Trophoblast cell (in vitro differentiated cells and primary cell): ENCODE measurements at regions not wholly inside any gene's neighbourhood (a gene's known extent, or its start where the extent isn't known, plus 50 kb on each side); places are given as distances from the start of the nearest gene placed in this dataset.
A peak's percentile ranks its signal among the peaks of the same experiment; 100 is the strongest.

Source experiments
- DNase-seq, 2 donors: peaks; one replicate each; pipeline ENCODE4 v3.0.0-alpha.2; 2016
- H2AFZ ChIP-seq: 2 replicates; pipeline ENCODE4 v1.6.1; 2013; ENCODE audit warnings: low read length, moderate library complexity, mild to moderate bottlenecking; ENCODE audit not compliant: insufficient read depth, poor library complexity
- H2AK5ac ChIP-seq: 2 replicates; pipeline ENCODE4 v1.6.1; 2013; ENCODE audit warnings: mild to moderate bottlenecking, low read length
- H2BK120ac ChIP-seq: 2 replicates; pipeline ENCODE4 v1.6.1; 2013; ENCODE audit warnings: low read length, mild to moderate bottlenecking, moderate library complexity; ENCODE audit not compliant: insufficient read depth, poor library complexity
- H2BK12ac ChIP-seq: 2 replicates; pipeline ENCODE4 v1.6.1; 2013; ENCODE audit warnings: mild to moderate bottlenecking, low read length, moderate library complexity
- H2BK5ac ChIP-seq: 2 replicates; pipeline ENCODE4 v1.6.1; 2013; ENCODE audit warnings: low read length, low read depth, moderate library complexity, mild to moderate bottlenecking; ENCODE audit not compliant: poor library complexity
- H3K14ac ChIP-seq: 2 replicates; pipeline ENCODE4 v1.6.1; 2013; ENCODE audit warnings: mild to moderate bottlenecking, low read length
- H3K18ac ChIP-seq: 2 replicates; pipeline ENCODE4 v1.6.1; 2013; ENCODE audit warnings: mild to moderate bottlenecking, low read length
- H3K23ac ChIP-seq: 2 replicates; pipeline ENCODE4 v1.6.1; 2013; ENCODE audit warnings: low read length
- H3K27ac ChIP-seq: 2 replicates; pipeline ENCODE4 v1.5.1; 2013; ENCODE audit warnings: low read depth, mild to moderate bottlenecking, inconsistent platforms, low read length, moderate library complexity
- H3K27me3 ChIP-seq: 2 replicates; pipeline ENCODE4 v1.6.1; 2013; ENCODE audit warnings: inconsistent platforms, mild to moderate bottlenecking, low read length, moderate library complexity; ENCODE audit not compliant: insufficient read depth
- H3K36me3 ChIP-seq, 2 experiments: 1 replicate in 1 of 2; 2 replicates in 1 of 2; pipeline ENCODE4 v1.6.1; 2013; ENCODE audit warnings: low read length in 2 of 2, mild to moderate bottlenecking in 2 of 2, moderate library complexity in 1 of 2; ENCODE audit not compliant: insufficient read depth in 2 of 2, control insufficient read depth in 1 of 2
- H3K4ac ChIP-seq: 2 replicates; pipeline ENCODE4 v1.6.1; 2013; ENCODE audit warnings: low read depth, mild to moderate bottlenecking, low read length, moderate library complexity
- H3K4me1 ChIP-seq, 2 experiments: 1 replicate in 1 of 2; 2 replicates in 1 of 2; pipeline ENCODE4 v1.6.1; 2013; ENCODE audit warnings: low read length in 2 of 2, mild to moderate bottlenecking in 2 of 2, moderate library complexity in 1 of 2; ENCODE audit not compliant: insufficient read depth in 2 of 2, control insufficient read depth in 1 of 2
- H3K4me2 ChIP-seq: 2 replicates; pipeline ENCODE4 v1.6.1; 2013; ENCODE audit warnings: inconsistent platforms, mild to moderate bottlenecking, low read length, moderate library complexity
- H3K4me3 ChIP-seq: 2 replicates; pipeline ENCODE4 v1.5.1; 2013; ENCODE audit warnings: mild to moderate bottlenecking, low read depth, low read length, inconsistent platforms
- H3K79me1 ChIP-seq: one replicate; pipeline ENCODE4 v1.6.1; 2013; ENCODE audit warnings: low read length
- H3K79me2 ChIP-seq: 2 replicates; pipeline ENCODE4 v1.6.1; 2013; ENCODE audit warnings: low read length, mild to moderate bottlenecking; ENCODE audit not compliant: control insufficient read depth, insufficient read depth, poor library complexity
- H3K9ac ChIP-seq: 2 replicates; pipeline ENCODE4 v1.6.1; 2013; ENCODE audit warnings: mild to moderate bottlenecking, low read length
- H3K9me3 ChIP-seq: 2 replicates; pipeline ENCODE4 v1.6.1; 2013; ENCODE audit warnings: low read depth, mild to moderate bottlenecking, control low read depth, inconsistent platforms, low read length; ENCODE audit not compliant: insufficient read depth
- H4K12ac ChIP-seq: 2 replicates; pipeline ENCODE4 v1.6.1; 2013; ENCODE audit warnings: low read depth, mild to moderate bottlenecking, low read length, moderate library complexity
- H4K8ac ChIP-seq: 2 replicates; pipeline ENCODE4 v1.6.1; 2013; ENCODE audit warnings: low read depth, mild to moderate bottlenecking, low read length, moderate library complexity
- H4K91ac ChIP-seq: one replicate; pipeline ENCODE4 v1.6.1; 2013; ENCODE audit warnings: low read depth, mild to moderate bottlenecking, low read length, moderate library complexity
- WGBS: extraction: QIAGEN DNeasy Blood & Tissue Kit; methylation state at CpG from one replicate; pipeline ENCODE4 v1.1.7; 2013; ENCODE audit warnings: missing lambda C conversion rate; ENCODE audit not compliant: insufficient read length, insufficient coverage; ENCODE audit errors: extremely low coverage; 5-methylcytosine and 5-hydroxymethylcytosine counted together

DNA sequence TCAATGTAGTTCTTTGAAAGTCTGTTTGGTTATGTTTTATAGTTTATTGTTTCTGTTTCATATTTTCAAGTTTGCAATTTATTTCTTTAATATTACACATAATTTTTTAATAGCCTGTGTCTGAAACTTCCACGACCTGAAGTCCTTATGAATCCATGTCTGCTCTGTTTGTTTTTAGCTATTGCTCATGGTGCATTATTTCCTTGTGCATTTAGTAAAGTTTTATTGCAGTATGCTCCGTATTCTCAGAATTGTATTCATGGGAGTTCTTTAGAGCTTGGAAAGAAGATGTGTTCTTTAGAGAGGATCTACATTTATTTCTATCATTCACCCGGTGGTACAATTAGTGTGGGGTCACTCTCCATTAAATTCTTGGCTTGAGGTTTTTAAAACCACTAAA, 133.2 kb upstream of the NFIB start:
- Histone ChIP-seq H3K4me2 (no peak overlapping the region), H2BK120ac (no peak overlapping the region), H3K27ac (no peak overlapping the region), H3K36me3 (no peaks in the 10 kb centered on the region), H2BK5ac (no peak overlapping the region), H3K27me3 (no peaks in the 10 kb centered on the region), H3K4ac (no peak overlapping the region), H3K9me3 (no peaks in the 10 kb centered on the region), H3K79me2 (no peaks in the 10 kb centered on the region), H4K8ac (no peak overlapping the region), H3K4me1 (no peaks in the 10 kb centered on the region), H3K9ac (no peak overlapping the region), H2AK5ac (no peak overlapping the region), H3K4me3 (no peak overlapping the region), H4K91ac (no peak overlapping the region), H3K14ac (no peak overlapping the region), H3K18ac (no peak overlapping the region), H2BK12ac (no peak overlapping the region), H3K23ac (no peak overlapping the region), H3K79me1 (no peaks in the 10 kb centered on the region), H2AFZ (no peak overlapping the region), H4K12ac (no peak overlapping the region)
- no peak for DNase-seq
- whole genome bisulfite sequencing = no CpG with 5 or more reads among the region's 3 CpGs

DNA sequence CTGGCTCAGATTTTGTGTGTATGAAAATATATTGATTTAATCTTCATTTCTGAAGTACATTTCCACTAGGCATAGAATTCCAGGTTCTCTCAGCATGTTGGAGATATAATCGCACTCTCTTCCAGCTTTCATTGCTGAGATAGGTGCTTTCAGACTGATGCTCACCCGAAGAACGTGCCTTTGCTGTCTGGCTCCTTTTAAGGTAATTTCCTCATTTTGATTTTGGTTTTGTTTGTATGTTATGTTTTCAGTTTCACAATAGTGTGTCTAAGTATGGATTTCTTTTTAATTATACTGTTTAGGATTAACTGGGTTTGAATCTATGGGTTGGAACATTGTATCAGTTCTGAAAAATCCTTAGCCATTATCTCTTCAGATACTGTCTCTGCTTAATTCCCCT, 132.0 kb upstream of the NFIB start:
- no peak overlapping the region for H3K27ac ChIP-seq
- H3K4me1 ChIP-seq = no peaks in the 10 kb centered on the region
- no peak overlapping the region for H2AFZ ChIP-seq
- DNase-seq = no peak
- WGBS = no CpG with 5 or more reads among the region's 3 CpGs
- no peak overlapping the region for H3K4me3 ChIP-seq
- no peak overlapping the region for H4K12ac ChIP-seq
- no peak overlapping the region for H3K23ac ChIP-seq
- H3K4ac ChIP-seq = no peak overlapping the region
- no peaks in the 10 kb centered on the region for H3K36me3 ChIP-seq
- H3K79me2 ChIP-seq = no peaks in the 10 kb centered on the region
- H3K27me3 ChIP-seq = no peaks in the 10 kb centered on the region
- H3K4me2 ChIP-seq = no peak overlapping the region
- H2BK120ac ChIP-seq = no peak overlapping the region
- no peak overlapping the region for H3K14ac ChIP-seq
- H4K91ac ChIP-seq = no peak overlapping the region
- H3K9me3 ChIP-seq = no peaks in the 10 kb centered on the region
- no peak overlapping the region for H4K8ac ChIP-seq
- no peak overlapping the region for H2BK5ac ChIP-seq
- H3K9ac ChIP-seq = no peak overlapping the region
- H2AK5ac ChIP-seq = no peak overlapping the region
- no peak overlapping the region for H2BK12ac ChIP-seq
- no peaks in the 10 kb centered on the region for H3K79me1 ChIP-seq
- H3K18ac ChIP-seq = no peak overlapping the region

DNA sequence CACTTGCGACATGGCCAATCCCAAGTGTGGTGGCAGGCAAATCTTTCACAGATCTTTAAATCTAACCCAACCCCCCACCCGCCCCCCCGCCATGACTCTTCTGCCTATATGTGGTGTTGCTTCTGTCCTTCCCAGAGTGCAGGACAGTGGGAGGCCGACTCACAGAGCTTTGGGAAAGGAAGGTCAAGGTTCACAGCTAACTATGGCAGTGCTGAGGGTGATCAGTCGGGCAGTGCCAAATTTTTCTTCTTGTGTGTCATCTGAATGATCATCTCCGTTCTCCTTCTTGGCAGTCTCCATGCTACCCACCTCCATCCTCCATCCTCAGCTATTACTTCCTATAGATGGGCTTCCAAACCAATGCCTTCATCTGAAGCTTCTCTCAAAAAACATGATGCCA, 129.0 kb upstream of the NFIB start:
- no peak overlapping the region for H3K14ac ChIP-seq
- no peaks in the 10 kb centered on the region for H3K4me1 ChIP-seq
- no peak overlapping the region for H3K9ac ChIP-seq
- H4K12ac ChIP-seq = no peak overlapping the region
- H3K9me3 ChIP-seq = no peaks in the 10 kb centered on the region
- no CpG with 5 or more reads among the region's 6 CpGs for WGBS
- H2BK120ac ChIP-seq = no peak overlapping the region
- no peak overlapping the region for H4K8ac ChIP-seq
- no peak overlapping the region for H3K23ac ChIP-seq
- no peaks in the 10 kb centered on the region for H3K27me3 ChIP-seq
- H3K36me3 ChIP-seq = no peaks in the 10 kb centered on the region
- H3K79me1 ChIP-seq = no peaks in the 10 kb centered on the region
- no peak overlapping the region for H2AK5ac ChIP-seq
- no peak overlapping the region for H3K27ac ChIP-seq
- H2AFZ ChIP-seq = no peak overlapping the region
- no peak overlapping the region for H3K18ac ChIP-seq
- no peak overlapping the region for H3K4me3 ChIP-seq
- H2BK5ac ChIP-seq = no peak overlapping the region
- H2BK12ac ChIP-seq = no peak overlapping the region
- H3K4me2 ChIP-seq = no peak overlapping the region
- DNase-seq = no peak
- H3K4ac ChIP-seq = no peak overlapping the region
- H4K91ac ChIP-seq = no peak overlapping the region
- no peaks in the 10 kb centered on the region for H3K79me2 ChIP-seq

DNA sequence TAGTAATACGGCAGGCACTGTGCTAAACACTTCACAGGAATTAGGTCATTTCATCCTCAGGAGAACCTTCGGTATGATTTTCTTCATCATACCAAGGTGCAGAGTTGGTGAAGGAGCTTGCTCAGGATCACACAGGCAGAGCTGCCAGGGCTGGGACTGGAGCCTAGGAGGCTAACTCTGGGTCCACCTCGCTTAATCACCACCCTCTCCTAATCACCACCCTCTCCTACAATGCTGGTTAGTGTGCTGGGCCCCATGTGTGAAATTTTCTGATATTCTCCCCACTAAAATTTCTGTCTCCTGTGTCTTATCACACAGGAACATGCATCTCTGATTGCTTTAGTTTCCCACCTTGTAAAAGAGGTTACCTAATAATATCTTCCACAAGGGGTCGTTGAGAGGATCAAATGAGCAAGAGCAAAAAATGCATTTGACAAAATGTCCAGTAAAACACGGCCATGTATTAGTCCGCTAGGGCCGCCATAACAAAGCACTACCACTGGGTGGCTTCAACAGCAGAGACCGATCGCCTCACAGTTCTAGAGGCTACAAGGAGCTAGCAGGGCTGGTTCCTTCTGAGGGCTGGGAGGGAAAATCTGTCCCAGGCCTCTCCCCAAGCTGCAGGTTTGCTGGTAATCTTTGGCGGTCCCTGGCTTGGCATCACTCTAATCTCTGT, 128.2 kb upstream of the NFIB start:
- no peak overlapping the region for H2BK5ac ChIP-seq
- H3K79me2 ChIP-seq = no peaks in the 10 kb centered on the region
- H3K36me3 ChIP-seq = no peaks in the 10 kb centered on the region
- no peak overlapping the region for H3K14ac ChIP-seq
- no peaks in the 10 kb centered on the region for H3K9me3 ChIP-seq
- WGBS = no CpG with 5 or more reads among the region's 10 CpGs
- no peak overlapping the region for H3K9ac ChIP-seq
- no peak overlapping the region for H3K27ac ChIP-seq
- no peak overlapping the region for H3K23ac ChIP-seq
- no peak overlapping the region for H3K4me3 ChIP-seq
- H4K8ac ChIP-seq = no peak overlapping the region
- peak; percentile 51 to 73 for DNase-seq
- no peak overlapping the region for H2BK120ac ChIP-seq
- no peak overlapping the region for H2BK12ac ChIP-seq
- no peak overlapping the region for H2AK5ac ChIP-seq
- H2AFZ ChIP-seq = no peak overlapping the region
- H3K79me1 ChIP-seq = no peaks in the 10 kb centered on the region
- H3K4me1 ChIP-seq = no peaks in the 10 kb centered on the region
- H3K4ac ChIP-seq = no peak overlapping the region
- no peak overlapping the region for H3K4me2 ChIP-seq
- no peaks in the 10 kb centered on the region for H3K27me3 ChIP-seq
- H4K12ac ChIP-seq = no peak overlapping the region
- no peak overlapping the region for H3K18ac ChIP-seq
- no peak overlapping the region for H4K91ac ChIP-seq
